Left ventricle myocardium inferior (tissue), 1 donor: ENCODE measurements at regions not wholly inside any gene's neighbourhood (a gene's known extent, or its start where the extent isn't known, plus 50 kb on each side); places are given as distances from the start of the nearest gene placed in this dataset.

Experiments
- DNase-seq: peaks from one replicate; pipeline ENCODE4 v3.0.0-alpha.2; 2020
- H3K27ac ChIP-seq: fragments of 200-600 bp; replicated peaks from 2 replicates; pipeline ENCODE4 v1.8.0; 2021
- H3K27me3 ChIP-seq: fragments of 200-600 bp; 2 replicates; pipeline ENCODE4 v1.8.0; 2021; ENCODE audit warnings: low read depth
- H3K36me3 ChIP-seq: fragments of 200-600 bp; 2 replicates; pipeline ENCODE4 v1.8.0; 2021
- H3K4me1 ChIP-seq: fragments of 200-600 bp; 2 replicates; pipeline ENCODE4 v1.8.0; 2021
- H3K4me3 ChIP-seq: fragments of 200-600 bp; 2 replicates; pipeline ENCODE4 v1.8.0; 2021; ENCODE audit warnings: mild to moderate bottlenecking, moderate library complexity
- H3K9me3 ChIP-seq: fragments of 200-600 bp; replicated peaks from 2 replicates; pipeline ENCODE4 v1.8.0; 2021
- CTCF ChIP-seq: fragments of 200-600 bp; IDR thresholded peaks from 2 replicates; pipeline ENCODE4 v1.8.0; 2021; ENCODE audit warnings: antibody characterized with exemption, mild to moderate bottlenecking, borderline replicate concordance
- intact Hi-C: fragments of 100-400 bp; cut with micrococcal nuclease; formaldehyde crosslinking; loops from one replicate; pipeline ENCODE4 v1.11.0; 2022
- donor health status: DM: no; HTN: yes; CAD: no; lungs with severe emphysema.

GRCh38 chr6:147712841-147713240 lies 204.4 kb downstream of the SAMD5 start:
- Histone ChIP-seq H3K9me3 (peaks cover 7% of the 10 kb centered on the region), H3K27ac (no peak overlapping the region), H3K4me3 (no peak overlapping the region), H3K27me3 (no peaks in the 10 kb centered on the region), H3K4me1 (no peaks in the 10 kb centered on the region), H3K36me3 (no peaks in the 10 kb centered on the region)
- DNase-seq: no peak
- intact Hi-C loops: no loop called here
- TF ChIP-seq CTCF: no peak

GRCh38 chr6:147715035-147715434 lies 206.5 kb downstream of the SAMD5 start:
- Histone ChIP-seq H3K27me3 (no peaks in the 10 kb centered on the region), H3K27ac (no peak overlapping the region), H3K4me3 (no peak overlapping the region), H3K9me3 (peaks cover 7% of the 10 kb centered on the region), H3K4me1 (no peaks in the 10 kb centered on the region), H3K36me3 (no peaks in the 10 kb centered on the region)
- DNase-seq: no peak
- TF ChIP-seq CTCF: no peak
- intact Hi-C loops: no loop called here

- intact Hi-C loops: no loop called here
- Histone ChIP-seq H3K36me3 (no peaks in the 10 kb centered on the region), H3K9me3 (peaks cover 7% of the 10 kb centered on the region), H3K27me3 (no peaks in the 10 kb centered on the region), H3K27ac (no peak overlapping the region), H3K4me3 (no peak overlapping the region), H3K4me1 (no peaks in the 10 kb centered on the region)
- no peak for DNase-seq
- no peak for TF ChIP-seq CTCF
These were observed 207.9 kb downstream of the SAMD5 start for GRCh38 chr6:147716434-147716833.

GRCh38 chr6:147717991-147718390 lies 209.5 kb downstream of the SAMD5 start:
- no peak overlapping the region for H3K4me3 ChIP-seq
- H3K9me3 ChIP-seq: peaks cover 14% of the 10 kb centered on the region
- H3K27ac ChIP-seq: no peak overlapping the region
- no peak for DNase-seq
- H3K4me1 ChIP-seq: no peaks in the 10 kb centered on the region
- intact Hi-C loops: no loop called here
- no peak for TF ChIP-seq CTCF
- no peaks in the 10 kb centered on the region for H3K36me3 ChIP-seq
- no peaks in the 10 kb centered on the region for H3K27me3 ChIP-seq

GRCh38 chr6:147722158-147722557 lies 213.7 kb downstream of the SAMD5 start:
- no peaks in the 10 kb centered on the region for H3K36me3 ChIP-seq
- no peak for TF ChIP-seq CTCF
- no peaks in the 10 kb centered on the region for H3K27me3 ChIP-seq
- peaks cover 25% of the 10 kb centered on the region for H3K9me3 ChIP-seq
- no peak for DNase-seq
- intact Hi-C loops: no loop called here
- H3K4me3 ChIP-seq: no peak overlapping the region
- no peaks in the 10 kb centered on the region for H3K4me1 ChIP-seq
- H3K27ac ChIP-seq: no peak overlapping the region

- intact Hi-C loops: no loop called here
- no peak for TF ChIP-seq CTCF
- no peak for DNase-seq
- Histone ChIP-seq H3K27me3 (no peaks in the 10 kb centered on the region), H3K27ac (no peak overlapping the region), H3K9me3 (peaks cover 25% of the 10 kb centered on the region), H3K36me3 (no peaks in the 10 kb centered on the region), H3K4me3 (no peak overlapping the region), H3K4me1 (no peaks in the 10 kb centered on the region)
These were observed 216.0 kb downstream of the SAMD5 start for GRCh38 chr6:147724454-147724853.
